GM18502 (cell line): ENCODE measurements at regions not wholly inside any gene's neighbourhood (a gene's known extent, or its start where the extent isn't known, plus 50 kb on each side); places are given as distances from the start of the nearest gene placed in this dataset.

ENCODE experiments used
- ATAC-seq: cut with Tn5 transposase; IDR thresholded peaks from one replicate; pipeline ENCODE4 v1.9.1; 2021; ENCODE audit warnings: mild to moderate bottlenecking; ENCODE audit not compliant: unreplicated experiment, poor library complexity

DNA sequence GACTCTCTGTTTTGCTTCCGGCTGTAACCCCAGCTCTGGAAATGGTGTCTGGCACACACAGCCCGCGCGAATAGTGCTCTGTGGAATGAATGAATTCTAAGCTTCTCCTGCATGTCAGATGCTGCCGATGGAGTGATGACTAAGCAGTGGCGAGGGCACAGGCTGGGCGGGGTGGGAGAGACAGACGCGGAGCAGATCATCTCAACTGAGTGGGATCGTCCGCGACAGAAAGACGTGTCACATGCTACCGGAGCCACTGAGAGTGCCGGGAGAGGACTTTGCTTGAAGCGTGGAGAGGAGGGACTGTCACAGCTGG, 334.5 kb downstream of the CTTN start:
- no peak for ATAC-seq

DNA sequence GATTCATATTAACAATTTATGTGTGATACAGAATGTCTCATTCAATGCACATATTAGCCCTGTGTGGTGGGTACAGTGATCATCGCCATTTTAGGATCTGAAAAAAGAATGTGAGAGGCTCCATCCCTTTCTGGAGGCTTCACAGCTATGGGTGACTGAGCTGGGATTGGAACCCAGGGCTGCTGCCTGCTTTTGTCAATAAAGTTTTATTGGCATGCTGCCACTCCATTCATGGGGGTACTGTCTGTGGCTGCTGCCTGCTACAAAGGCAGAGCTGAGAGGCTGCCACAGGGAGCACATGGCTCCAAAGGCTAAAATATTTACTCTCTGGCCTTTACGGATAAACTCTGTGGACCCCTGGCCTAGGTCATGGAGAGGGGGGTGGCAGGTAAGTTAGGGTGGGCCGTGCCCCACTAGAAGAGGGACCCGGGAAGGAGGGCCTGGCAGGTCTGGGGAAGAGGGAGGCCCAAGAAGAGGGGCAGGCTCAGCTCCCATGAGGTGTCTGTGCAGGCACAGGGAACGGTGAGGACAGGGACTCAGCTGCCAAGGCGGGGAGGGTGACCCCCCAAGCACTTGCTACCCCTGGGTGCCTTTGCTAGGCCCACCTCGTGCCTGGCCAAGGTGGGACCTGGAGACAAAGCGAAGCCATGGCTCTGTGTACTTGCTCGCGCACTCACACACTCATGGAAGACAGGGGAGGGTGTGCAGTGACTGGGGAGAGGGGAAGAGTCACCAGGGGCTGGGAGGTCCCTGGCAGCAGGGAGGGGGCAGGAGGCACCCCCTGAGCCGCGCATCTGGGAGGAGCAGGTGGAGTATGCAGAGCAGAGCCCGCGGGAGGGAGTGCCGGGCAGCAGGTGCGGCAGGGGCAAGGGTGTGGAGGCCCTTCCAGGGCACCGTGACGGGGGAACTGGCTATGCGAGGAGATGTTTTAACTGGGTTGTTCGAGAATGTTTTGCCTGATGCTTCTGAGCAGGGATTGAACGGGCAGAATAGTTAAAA, 335.3 kb downstream of the CTTN start:
- no peak for ATAC-seq

DNA sequence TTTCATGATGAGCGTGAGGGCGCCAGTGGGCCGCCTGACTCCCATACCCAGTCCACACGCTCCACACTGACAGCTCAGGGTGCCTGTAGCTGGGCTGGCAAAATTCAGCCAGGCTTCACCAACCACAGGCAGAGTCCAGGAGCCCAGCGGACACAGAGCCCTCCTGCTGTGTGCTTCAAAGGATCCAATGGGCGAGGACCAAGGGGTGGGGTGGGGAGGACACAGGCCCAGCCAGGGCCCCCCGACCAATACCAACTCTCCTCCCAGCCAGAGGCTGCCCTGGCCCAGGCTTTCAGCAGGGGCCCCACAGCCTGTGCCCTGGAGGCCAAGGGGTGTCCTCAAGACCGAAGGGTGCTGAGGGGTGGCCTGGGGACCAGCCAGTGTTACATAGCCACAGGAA, 336.1 kb downstream of the CTTN start:
- ATAC-seq, result no peak

DNA sequence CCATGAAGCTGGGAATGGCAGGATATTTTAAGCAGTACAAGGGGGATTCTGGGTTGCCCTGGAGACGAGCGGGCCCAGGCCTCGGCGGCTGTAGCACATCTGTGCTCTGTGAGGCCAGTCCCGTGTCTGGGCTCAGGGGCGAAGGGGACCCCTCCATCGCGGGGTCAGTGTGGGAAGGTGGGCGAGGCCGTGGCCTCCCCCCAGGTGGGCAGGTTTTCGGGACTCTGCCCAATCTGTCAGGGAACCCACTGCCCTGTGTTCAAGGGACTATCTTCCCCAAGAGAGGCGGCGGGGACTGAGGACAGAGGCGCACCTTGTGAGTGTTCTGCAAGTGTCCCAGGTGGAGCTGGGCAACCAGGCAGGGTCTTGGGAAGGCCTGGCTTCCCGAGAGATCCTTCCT, 336.6 kb downstream of the CTTN start:
- ATAC-seq, result no peak

DNA sequence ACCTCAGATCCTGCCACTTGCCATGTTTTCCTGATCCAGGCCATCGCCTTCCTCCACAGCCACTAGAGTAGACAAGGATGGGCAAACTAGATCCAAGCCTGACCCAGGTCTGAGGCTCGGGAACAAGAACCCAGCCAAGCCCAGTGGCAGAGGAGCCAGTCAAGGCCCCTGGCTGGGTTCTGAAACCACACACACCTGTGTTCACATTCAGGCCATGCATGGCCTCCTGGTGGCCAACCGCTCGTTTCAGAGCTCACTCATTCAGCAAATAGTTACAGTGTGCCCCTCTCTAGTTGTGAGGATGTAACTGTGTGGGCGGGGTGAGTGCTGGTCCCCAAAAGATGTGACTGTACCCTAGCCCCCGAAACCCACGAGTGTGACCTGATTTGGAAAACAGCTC, 337.6 kb downstream of the CTTN start:
- no peak for ATAC-seq

DNA sequence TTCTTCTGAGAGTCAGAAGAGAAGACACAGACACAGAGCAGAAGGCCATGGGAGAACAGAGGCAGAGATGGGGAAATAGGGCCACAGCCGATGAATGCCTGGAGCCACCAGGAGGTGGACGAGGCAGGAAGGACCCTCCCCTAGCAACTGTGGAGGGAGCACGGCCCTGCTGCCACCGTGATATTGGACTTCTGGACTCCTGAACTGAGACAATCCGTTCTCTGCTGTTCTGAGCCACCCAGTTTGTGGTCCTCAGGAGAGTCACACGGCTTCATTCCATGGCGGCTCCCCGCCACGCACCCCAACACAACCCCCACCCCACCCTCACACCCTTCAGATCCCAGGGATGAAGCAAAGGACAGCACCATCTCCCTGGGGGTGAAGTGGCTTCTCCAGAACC, 338.1 kb downstream of the CTTN start:
- no peak for ATAC-seq

DNA sequence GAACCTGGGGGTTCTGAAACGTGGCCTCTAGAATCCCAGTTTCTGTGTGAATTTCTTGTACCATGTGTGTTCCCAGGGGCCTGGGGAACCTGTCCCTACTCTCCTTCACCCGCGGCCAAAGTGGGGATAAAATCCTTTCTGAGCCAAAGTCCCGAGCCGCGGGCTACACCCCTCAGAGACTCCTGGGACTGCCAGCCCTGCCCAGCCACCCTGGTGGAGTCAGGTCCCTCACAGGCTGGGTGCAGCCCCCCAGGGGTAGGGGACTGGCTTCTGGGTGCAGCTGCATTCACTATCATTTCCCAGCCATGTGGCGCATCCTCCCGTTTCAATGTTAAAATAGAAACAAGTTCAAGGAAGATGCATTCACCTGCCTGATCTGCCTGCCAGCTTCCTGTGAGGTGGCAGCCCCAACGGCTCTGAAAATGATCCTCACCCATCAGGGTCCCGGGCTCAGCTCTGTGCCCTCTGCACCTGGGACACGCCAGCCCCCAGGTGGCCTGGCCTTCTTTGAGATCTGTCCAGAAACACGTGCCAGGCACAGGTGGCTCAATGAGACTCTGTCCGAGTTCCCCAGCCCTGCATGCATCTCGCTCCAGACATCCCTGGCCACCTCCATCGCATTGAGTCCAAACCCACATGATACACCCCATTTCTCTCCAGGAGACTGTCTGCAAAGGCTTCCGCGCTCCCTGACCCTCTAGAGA, 338.8 kb downstream of the CTTN start:
- ATAC-seq, result no peak

DNA sequence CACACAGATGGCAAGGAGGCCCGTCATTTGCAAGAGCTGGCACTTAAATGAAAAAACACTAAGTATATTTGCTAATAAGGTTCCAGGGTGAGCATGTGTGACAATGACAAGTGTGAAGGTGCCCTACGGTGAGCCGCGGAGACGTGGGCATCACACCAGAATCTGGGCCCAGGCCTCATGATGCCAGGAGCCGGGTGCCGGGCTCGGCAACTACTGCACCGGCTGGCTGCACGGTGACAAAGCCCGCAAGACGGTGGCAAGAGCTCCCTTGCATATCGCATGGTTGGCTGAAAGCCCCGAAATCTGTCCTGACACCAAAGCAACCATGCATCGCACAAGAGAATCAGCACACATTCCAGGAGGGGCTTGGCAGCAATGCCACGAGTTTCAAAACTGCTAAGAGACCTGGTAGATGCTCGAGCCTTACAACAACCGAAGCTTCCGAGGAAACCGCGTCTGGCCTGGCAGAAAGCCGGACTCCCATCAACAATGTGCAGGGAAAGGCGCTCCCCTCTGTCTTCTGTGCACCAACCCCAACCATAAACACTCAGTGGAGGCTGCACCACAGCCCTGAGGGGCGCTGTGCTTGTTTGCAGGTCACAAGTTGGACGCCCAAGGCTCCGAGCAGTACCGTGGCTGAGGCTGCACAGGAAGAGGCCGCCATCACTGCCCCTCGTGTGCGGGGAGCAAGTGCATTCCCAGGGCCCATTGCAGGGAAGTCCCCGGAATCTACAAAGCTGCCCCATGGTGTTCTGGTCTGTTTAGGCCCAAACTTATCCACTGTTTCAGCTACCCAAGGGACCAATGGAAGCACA, 339.7 kb downstream of the CTTN start:
- ATAC-seq, result no peak

DNA sequence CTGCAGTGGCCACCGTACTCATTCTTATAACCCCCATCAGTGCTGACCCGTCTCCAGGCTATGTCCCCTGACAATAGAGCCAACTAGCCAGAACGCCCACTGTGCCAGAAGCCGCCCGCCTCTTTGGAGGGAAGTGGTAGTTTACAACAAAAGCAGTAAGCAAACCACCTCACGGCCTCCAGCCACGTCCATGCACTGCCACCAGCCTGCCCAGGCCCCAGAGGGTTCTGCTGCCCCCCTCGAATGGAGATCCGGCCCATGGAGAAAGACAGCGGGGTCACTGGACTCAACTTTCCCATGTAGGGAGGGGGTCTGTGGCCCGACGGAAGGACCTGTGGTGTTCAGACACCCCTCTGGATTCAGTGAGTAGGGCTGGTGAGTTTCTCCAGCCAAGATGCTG, 340.3 kb downstream of the CTTN start:
- ATAC-seq, result no peak

DNA sequence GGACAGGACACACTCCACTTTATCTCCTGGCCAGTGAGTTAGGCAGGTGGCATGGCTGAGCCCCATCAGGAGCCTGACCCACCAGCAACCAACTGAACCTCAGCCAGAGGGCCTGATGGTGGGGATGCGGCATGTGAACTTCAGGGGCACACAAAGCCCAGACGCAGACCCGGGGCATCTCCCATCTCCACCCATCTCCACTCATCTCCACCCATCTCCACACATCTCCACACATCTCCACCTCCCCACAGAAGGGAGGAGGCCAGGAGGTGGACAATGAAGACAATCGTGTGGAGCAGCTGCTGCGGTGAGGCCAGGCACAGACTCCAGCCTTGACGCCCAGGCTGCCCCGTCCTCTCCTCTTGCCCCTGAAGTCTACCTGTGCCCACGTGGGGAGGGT, 340.8 kb downstream of the CTTN start:
- no peak for ATAC-seq

DNA sequence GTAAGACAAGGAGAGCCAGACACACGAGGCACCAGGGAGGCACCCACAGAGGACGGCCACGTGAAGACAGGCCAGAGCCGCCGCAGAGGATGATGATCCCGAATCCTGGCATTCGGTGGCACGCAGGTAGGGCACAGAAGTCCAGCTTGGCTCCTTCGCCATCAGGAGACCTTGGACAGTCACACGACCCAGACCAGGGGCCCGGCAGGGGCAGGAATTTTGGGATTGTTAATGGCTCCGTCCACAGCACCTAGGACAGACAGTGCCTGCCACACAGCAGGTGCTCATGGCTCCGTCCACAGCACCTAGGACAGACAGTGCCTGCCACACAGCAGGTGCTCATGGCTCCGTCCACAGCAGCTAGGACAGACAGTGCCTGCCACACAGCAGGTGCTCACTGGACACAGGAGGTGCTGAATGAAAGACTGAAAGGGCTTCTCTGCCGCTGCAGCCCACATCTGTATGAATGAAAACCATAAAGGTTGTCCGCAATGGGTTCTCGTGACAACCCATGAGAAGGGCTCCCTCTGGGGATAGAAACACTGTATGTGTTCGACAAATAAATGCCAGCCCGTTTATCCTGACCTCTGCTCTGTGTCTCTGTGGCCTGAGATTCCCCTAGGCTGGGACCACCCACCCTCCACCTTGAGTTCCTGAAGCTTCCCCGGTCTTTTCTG, 341.6 kb downstream of the CTTN start:
- ATAC-seq, result no peak

DNA sequence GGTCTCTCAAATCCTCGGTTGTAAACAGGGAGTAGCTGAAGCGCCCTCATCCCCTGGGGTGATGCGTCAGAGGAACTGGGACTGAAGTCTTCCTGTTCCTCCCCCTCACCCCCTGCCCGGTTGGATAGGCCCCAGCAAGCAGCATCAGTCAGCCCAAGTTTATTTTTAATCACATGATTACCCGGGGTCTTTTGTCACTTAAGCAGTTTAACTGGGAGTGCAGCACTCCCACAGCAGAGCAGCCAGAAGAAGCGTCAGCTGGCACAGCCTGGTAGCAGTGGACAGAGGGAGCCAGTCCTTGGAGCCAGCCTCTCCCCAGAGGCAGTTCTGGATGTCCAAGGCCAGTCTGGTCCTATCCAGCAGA, 342.1 kb downstream of the CTTN start:
- ATAC-seq, result no peak

DNA sequence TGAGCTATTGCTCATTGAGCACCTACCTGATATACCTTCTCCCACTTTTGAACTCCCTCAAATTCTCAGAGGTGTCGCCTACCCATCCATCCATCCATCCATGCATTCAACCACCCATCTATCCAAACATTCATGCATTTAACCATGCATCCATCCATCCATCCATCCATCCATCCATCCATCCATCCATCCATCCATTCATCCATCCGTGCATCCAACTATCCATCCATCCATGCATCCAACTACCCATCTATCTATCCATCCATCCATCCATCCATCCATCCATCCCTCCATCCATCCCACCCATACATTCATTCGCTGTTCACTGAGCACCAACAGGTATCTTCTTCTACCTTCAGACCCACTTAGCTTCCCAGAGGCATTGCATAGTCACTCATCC, 342.8 kb downstream of the CTTN start:
- no peak for ATAC-seq

DNA sequence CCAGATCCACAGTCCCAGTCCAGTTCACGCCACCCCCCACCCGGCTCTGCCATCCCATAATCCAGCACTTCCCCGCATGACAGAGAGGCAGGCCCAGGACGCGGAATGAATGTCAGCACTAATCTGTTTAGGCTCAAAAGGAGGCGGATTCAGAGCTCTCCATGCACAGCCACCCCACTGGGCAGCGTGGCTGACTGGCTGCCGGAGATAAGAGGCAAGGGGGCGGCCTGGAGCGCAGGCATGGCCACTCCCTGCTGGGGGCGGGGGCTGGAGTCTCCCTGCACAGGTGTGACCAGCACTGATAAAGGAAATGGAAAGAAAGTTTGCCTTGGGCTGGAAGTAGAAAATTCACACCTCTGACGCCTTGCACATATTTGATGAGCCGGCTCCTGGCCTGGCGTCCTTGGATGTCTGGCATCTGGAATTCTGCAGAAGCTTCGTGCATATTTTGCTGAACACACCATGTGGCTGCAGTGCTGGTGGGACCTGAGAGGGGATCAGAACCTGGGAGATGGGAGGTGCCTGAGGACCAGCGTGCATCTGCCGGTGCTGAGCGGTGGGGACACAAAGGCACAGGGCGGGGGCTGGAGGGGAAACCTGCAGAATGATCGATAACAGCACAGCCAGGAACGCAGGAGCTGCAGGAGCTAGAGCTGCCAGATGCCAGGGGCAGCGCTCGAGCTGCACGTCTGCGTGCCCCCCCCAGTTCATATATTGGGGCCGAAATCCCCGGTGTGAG, 344.4 kb downstream of the CTTN start:
- no peak for ATAC-seq

DNA sequence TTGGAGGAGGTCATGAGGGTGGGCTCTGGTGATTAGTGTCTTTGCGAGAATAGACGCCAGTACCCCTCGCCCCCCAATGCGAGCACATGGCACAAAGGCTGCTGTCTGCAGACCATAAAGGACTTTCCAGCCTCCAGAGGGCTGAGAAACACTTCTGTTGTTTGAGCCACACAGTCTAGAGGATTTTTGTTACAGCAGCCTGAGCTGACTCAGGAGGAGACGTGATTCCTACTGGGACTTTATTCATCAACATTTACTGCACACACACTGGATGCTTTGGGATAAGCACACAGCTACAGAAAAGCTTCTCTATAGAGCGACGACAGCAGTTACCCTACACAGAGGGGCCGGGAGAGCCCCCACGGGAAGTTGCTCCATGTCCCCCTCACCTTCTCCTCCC, 345.0 kb downstream of the CTTN start:
- no peak for ATAC-seq

DNA sequence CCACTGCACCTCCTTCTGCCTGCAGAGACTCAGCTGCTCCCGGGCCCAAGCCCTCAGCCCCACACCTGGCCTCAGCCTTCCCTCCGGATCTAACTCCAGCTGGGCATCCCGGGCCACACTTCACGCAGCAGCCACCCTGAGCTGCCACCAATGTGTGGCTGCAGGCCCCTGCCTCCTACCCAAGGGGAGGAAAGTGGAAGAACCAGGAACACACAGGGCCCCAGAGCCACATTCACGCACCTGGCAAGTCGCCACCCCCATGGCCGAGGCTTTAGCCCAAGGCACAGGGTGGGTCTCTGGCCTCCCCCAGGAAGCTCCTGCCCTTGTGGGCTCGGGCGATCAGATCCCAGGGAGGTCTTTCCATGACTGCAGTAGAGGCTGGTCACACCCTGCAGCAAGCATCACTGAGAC, 345.6 kb downstream of the CTTN start:
- ATAC-seq, result no peak

DNA sequence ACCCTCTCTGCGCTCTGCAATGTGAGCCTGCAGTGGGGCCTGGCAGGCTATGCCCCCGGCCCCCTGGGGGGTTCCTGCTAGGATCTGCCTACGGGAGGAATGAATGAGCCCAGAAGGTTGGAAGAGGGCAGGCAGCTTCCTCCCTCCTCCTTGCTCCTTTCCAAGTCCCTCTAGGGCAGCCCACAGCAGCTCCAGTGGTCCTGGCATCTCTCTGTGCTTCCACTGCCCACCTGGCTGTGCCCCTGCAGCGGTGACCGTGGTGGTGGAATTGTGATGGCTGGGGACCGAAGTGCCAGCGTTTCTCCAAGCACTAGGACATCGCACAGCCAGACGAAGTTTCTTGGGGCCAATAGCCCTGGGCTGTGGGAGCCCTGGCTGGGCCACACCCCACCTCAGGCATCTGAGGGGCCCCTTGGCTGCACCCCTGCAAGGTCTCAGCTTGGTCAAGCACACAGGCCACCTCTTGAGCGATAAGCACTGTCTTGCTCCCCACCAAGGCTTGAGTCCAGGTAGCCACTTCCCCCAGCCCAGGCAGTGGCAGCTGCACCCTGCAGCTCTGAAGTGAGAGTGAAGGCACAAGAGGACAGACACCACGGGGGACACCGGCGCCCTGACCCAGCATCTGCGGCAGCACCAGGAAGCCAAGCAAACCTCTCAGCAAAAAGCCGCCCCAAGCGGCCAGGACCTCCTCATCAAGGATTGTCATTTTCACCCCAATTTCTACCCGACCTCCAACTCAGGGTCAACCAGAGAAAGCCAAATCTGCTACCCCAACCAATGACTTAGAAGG, 346.3 kb downstream of the CTTN start:
- no peak for ATAC-seq

DNA sequence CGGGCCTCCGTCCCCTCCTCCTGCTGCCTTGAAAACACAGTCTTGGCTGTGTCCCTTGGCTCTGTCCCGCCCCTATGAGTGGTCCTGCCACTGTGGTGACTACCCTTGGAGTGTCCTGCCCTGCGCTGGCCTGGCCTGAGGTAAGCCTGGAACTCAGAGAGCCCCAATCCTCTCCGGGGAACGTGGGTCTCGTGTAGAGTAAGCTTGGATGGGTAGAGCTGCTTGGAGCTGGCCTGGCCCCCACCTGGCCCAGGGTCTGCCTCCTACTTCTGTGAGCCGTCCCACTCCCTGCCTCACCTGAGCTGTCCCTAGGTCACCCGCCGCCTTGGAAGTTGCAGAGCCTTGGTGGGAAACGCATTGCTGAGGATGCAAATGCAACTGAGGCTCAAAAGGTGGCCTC, 347.1 kb downstream of the CTTN start:
- ATAC-seq, result no peak

DNA sequence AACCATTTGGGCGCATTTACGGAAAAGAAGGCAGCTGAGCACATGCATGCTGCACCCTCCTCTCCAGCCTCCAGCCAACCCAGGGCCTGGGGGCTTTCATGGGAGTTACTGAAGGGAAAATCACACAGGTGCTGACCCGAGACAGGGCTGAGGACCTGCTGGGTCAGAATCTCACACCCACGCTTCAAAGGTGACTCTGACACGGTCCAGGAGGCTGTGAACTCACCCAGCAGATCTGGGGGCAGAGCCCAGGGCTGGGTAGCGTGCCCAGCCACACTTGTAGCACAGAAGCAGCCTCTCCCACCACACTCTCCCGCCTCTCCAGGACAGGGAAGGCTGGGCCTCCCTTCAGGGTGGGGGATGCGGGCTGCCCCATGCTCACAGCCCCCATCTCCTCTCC, 347.6 kb downstream of the CTTN start:
- ATAC-seq, result no peak
